ENCODE measurements at regions not wholly inside any gene's neighbourhood (a gene's known extent, or its start where the extent isn't known, plus 50 kb on each side); places are given as distances from the start of the nearest gene placed in this dataset.

GRCh38 chr1:56303805-56304204 is 275.6 kb downstream of the PLPP3 start:
- H3K9ac ChIP-seq (ENCODE audit: low read length): no peak overlapping the region
- H3K9me2 ChIP-seq (ENCODE audit: low read depth, low read length): no peaks in the 10 kb centered on the region
- no peaks in the 10 kb centered on the region for H3K79me2 ChIP-seq (ENCODE audit: insufficient read depth, low read length)
- no peak overlapping the region for H3K27ac ChIP-seq (ENCODE audit: low read depth, low read length, poor library complexity, severe bottlenecking)
- TF ChIP-seq CTCF (IDR thresholded peaks at IDR 0.05; ENCODE audit: low read length) (no peak), EZH2 (IDR thresholded peaks at IDR 0.05; ENCODE audit: borderline replicate concordance, low read length) (no peak)
- H3K4me3 ChIP-seq (ENCODE audit: low read depth, low read length, poor library complexity, severe bottlenecking): no peak overlapping the region
- H3K27me3 ChIP-seq (ENCODE audit: insufficient read depth, low read length): no peaks in the 10 kb centered on the region
- H3K4me2 ChIP-seq (ENCODE audit: low read length): no peak overlapping the region
- no peaks in the 10 kb centered on the region for H3K36me3 ChIP-seq (ENCODE audit: insufficient read depth, low read length)
- H3K4me1 ChIP-seq (ENCODE audit: insufficient read depth, low read length, severe bottlenecking): no peaks in the 10 kb centered on the region
- no peaks in the 10 kb centered on the region for H4K20me1 ChIP-seq (ENCODE audit: insufficient read depth, low read length)
- H2AFZ ChIP-seq (ENCODE audit: low read length): no peak overlapping the region
- no peaks in the 10 kb centered on the region for H3F3A ChIP-seq (ENCODE audit: insufficient read depth, low read length)
- no peaks in the 10 kb centered on the region for H3K9me3 ChIP-seq (ENCODE audit: low read length)

- H3K27ac ChIP-seq (ENCODE audit: low read depth, low read length, poor library complexity, severe bottlenecking): no peak overlapping the region
- H3K79me2 ChIP-seq (ENCODE audit: insufficient read depth, low read length): no peaks in the 10 kb centered on the region
- H3K27me3 ChIP-seq (ENCODE audit: insufficient read depth, low read length): no peaks in the 10 kb centered on the region
- TF ChIP-seq CTCF (IDR thresholded peaks at IDR 0.05; ENCODE audit: low read length) (no peak), EZH2 (IDR thresholded peaks at IDR 0.05; ENCODE audit: borderline replicate concordance, low read length) (no peak)
- no peaks in the 10 kb centered on the region for H4K20me1 ChIP-seq (ENCODE audit: insufficient read depth, low read length)
- H3K9me2 ChIP-seq (ENCODE audit: low read depth, low read length): no peaks in the 10 kb centered on the region
- no peak overlapping the region for H2AFZ ChIP-seq (ENCODE audit: low read length)
- no peaks in the 10 kb centered on the region for H3K9me3 ChIP-seq (ENCODE audit: low read length)
- H3K36me3 ChIP-seq (ENCODE audit: insufficient read depth, low read length): no peaks in the 10 kb centered on the region
- no peak overlapping the region for H3K9ac ChIP-seq (ENCODE audit: low read length)
- H3F3A ChIP-seq (ENCODE audit: insufficient read depth, low read length): no peaks in the 10 kb centered on the region
- no peak overlapping the region for H3K4me3 ChIP-seq (ENCODE audit: low read depth, low read length, poor library complexity, severe bottlenecking)
- H3K4me1 ChIP-seq (ENCODE audit: insufficient read depth, low read length, severe bottlenecking): no peaks in the 10 kb centered on the region
- no peak overlapping the region for H3K4me2 ChIP-seq (ENCODE audit: low read length)
Measured at GRCh38 chr1:56302878-56303277, 276.5 kb downstream of the PLPP3 start.

GRCh38 chr1:56301791-56302190 is 277.6 kb downstream of the PLPP3 start:
- Histone ChIP-seq H3K4me2 (ENCODE audit: low read length) (no peak overlapping the region), H3K4me3 (ENCODE audit: low read depth, low read length, poor library complexity, severe bottlenecking) (no peak overlapping the region), H3K9me2 (ENCODE audit: low read depth, low read length) (no peaks in the 10 kb centered on the region), H3K4me1 (ENCODE audit: insufficient read depth, low read length, severe bottlenecking) (no peaks in the 10 kb centered on the region), H3F3A (ENCODE audit: insufficient read depth, low read length) (no peaks in the 10 kb centered on the region), H3K79me2 (ENCODE audit: insufficient read depth, low read length) (no peaks in the 10 kb centered on the region), H3K9me3 (ENCODE audit: low read length) (no peaks in the 10 kb centered on the region), H2AFZ (ENCODE audit: low read length) (no peak overlapping the region), H3K9ac (ENCODE audit: low read length) (no peak overlapping the region), H4K20me1 (ENCODE audit: insufficient read depth, low read length) (no peaks in the 10 kb centered on the region), H3K27me3 (ENCODE audit: insufficient read depth, low read length) (no peaks in the 10 kb centered on the region), H3K36me3 (ENCODE audit: insufficient read depth, low read length) (no peaks in the 10 kb centered on the region), H3K27ac (ENCODE audit: low read depth, low read length, poor library complexity, severe bottlenecking) (no peak overlapping the region)
- TF ChIP-seq CTCF (IDR thresholded peaks at IDR 0.05; ENCODE audit: low read length) (no peak), EZH2 (IDR thresholded peaks at IDR 0.05; ENCODE audit: borderline replicate concordance, low read length) (no peak)
